Activated CD8-positive, alpha-beta memory T cell treated with anti-CD3 and anti-CD28 coated beads, Interleukin-2, amount 50 U/mL, for 1 hour (primary cell): ENCODE measurements at regions not wholly inside any gene's neighbourhood (a gene's known extent, or its start where the extent isn't known, plus 50 kb on each side); places are given as distances from the start of the nearest gene placed in this dataset.

Experiments
- DNase-seq: peaks from one replicate; pipeline ENCODE4 v3.0.0-alpha.2; 2020; ENCODE audit errors: extremely low read depth

DNA sequence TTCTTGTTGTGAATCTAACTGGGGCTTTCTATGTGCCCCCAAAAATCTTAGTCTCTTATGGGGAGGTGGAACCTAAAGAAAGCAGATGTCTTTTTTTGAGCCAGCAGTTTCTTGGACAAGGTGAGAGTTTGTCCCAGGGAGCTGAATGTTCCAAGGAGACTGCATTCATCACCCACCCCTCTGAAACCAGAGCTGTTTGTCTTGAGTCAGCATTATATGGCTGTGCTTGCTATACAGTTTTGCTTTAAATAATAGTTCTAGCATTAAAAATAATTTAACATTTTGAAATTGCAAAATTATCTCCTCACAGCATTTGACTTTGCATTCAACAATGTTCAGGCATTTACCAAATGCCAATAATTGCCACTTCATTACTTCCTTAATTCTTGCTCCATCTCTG lies 813.3 kb downstream of the BCL11B start:
- DNase-seq, result no peak

DNA sequence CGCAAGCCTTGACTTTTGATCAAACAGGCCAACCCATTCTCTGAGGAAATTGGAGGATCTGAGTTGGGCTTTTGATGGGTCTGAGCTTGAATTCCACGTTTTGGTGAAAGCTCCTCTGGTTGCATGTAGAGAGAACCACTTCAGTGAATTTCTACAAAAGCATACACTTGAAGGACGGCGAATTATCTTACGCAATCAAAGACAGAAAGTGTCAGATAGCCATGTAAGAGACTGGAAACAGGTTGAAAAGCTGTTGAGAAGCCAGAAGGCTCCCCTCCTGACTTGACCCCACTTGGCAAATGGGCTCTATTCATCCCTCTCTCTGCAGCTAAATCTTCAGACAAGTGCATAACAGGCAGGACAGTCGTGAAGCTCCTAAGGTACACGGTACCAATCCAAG lies 809.1 kb downstream of the BCL11B start:
- DNase-seq, result no peak

DNA sequence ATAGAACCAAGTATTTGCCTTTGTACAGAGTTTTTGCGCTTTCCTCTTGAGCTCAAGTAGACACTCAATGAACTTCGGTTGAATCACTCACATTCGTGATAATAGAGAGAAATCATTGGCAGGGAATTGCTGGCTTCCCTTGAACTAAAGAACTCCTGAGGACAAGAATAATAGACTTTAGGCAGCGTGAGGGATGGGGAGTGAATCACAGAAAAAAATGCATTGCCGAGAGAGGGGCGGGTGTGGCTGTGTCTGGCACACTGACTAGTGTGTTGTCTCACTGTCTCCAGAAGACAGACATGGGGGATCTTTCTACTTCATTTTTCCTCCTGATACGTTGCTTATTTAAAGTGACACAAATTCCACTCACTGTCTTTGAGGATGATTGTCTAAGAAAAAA lies 805.2 kb downstream of the BCL11B start:
- DNase-seq, result no peak

DNA sequence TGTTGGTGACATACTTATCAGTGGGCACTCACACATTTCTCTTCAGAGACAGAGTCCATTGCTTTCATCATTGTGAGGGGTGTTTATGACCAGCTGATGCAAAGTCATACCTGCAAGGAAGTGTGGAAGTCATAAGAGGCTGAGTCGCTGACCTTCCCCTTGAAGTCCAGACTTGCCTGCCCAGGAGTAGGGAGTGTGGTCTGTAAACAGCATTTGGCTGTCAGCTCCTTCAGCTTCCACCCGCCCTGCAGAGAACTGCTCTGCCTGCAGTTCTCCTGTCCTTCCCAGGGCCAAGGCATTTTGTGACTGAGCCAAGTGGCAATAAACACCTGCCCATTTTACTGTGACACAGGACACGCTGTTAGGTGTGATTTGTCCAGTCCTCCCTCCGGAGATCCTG lies 801.3 kb downstream of the BCL11B start:
- DNase-seq, result no peak

DNA sequence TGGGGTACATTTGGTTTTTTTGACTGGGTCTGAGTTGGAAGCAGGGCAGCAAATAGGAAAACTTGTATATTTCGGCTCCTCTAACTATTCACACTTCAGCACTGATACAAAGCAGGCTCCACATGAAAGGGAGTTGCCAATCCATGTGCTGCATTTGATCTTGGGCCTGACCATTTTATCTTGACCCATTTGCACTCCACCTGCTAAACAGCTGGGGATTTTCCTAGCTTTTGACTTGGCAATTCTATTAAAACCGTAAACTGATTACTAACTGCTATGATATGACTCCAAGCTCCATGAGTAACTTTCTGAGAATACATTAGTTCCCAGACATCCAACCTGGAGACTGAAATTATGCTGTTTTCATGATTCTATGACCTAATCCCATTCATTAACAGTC lies 797.1 kb downstream of the BCL11B start:
- no peak for DNase-seq

DNA sequence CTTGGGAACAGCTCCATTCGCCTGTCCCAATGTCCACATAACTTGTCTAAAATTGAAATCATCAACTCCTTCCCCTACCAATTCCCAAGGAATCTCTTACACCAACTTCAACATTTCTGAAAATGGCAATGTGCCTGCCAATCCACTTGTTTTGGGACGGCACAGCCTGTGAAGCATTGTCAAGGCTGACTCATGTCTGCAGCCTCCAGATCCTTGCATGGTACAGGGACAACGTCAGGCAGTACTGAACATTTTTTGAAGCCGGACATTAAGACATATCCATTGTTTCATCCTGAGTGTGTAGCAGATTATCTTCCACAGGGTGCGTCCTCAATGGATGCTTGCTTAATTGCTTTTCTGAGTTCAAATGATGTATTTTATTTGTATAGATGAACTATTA lies 794.1 kb downstream of the BCL11B start:
- DNase-seq, result no peak

DNA sequence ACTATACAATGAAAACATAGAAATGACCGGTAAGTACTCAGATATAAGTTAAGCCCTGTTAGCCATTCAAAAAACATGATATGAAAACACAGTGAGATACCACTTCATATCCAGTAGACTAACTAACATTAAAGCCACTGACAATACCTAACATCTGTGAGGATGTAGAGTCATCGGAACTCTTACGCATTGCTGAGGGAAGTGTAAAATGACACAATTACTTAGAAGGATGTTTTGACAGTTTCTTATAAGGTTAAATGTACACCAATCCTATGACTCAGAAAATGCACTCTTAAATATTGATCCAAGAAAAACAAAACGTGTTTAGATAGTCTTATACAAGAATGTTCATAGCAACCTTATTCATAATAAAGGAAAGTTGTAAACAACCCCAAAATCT lies 782.9 kb downstream of the BCL11B start:
- DNase-seq, result no peak

DNA sequence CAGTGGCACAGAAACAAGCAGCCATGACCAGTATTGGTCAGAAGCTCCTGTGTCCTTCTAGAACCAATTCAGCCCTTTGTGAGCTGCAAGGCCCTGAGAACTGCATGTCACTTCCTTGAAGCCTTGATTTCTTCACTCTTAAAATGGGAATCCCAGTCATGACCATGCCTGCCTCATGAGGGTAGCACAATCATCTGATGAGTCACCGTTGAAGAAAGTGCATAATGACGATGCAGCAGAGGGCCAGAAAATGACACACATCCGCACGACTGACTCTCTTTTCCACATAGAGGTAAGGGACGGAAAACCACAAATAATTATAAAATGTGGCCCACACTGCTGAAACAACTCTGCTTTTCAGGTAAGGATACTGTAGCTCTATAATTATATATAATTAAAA lies 777.4 kb downstream of the BCL11B start:
- DNase-seq, result no peak

DNA sequence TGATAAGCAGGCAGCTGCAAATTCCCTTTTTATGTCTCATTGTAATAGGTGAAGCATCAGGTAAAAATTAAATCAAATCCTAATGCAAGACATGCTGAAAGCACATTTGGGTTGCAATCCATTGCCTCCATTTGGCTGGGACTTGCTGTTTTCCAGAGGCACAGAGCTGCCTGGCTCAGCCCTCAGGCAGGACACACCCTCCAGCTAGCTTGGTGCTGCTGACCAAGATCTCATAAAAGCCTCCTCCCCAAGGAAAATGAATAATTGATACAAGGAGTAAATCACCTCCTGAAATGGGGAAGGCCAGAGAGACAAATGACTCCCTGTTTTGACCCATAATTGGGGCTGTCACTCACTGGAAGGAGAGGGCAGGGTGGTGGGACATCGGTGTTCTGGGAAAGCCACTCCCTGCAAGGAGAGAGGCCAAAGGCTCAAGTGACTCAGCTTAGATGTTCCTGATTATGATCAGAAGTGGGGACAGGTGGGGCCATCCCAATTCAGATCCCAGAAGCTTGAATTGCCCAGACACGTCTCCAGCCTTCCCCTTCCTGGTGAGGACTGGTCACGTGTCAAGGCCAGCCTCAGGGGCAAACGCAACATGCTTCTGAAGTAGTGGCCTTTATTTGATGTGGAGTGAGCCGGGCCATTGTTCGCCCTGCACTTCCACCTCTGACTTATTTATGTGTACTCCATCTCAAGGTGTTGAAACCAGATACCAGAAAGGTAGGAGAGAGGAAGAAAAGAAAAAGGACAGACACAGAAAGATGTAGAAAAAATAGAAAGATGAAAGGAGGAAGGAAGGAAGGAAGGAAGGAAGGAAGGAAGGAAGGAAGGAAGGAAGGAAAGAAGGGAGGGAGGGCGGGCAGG lies 773.7 kb downstream of the BCL11B start:
- no peak for DNase-seq

DNA sequence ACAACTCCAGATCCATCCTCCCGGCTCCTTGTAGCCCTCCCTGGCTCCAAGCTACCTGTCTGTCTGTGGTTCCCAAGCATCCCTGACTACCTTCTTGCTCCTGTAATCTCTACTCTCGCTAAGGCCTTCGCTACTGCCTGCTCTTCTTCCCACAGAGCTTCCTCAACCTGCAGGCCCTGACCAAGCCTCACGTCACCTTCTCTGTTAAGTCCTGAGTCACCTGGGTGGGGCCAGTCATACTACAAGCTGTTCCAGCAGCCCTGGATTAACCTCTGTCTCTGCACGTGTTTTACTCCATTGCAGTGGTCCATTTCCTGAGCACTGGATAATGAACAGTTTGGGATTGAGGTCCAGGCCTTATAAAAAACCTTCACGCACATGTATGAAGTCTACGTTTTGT lies 770.7 kb downstream of the BCL11B start:
- DNase-seq, result no peak

DNA sequence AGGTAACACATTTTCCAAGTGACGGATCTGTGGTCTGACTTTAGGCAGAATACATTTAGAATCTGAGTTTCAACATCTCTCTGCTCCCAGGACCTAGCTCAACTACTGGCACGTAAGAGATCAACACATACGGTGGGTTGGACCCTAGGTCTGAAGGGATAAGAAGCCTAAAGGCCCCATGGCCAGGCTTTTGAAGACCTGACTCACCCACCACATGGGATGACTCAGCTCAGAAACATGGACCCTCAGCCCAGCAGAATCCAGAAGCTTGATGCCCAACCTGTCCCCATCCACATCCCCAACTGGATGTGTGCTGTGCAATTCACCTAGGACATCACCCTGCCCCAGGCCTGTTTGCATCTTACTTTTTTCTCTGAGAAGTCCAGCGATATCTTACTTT lies 770.2 kb downstream of the BCL11B start:
- no peak for DNase-seq

DNA sequence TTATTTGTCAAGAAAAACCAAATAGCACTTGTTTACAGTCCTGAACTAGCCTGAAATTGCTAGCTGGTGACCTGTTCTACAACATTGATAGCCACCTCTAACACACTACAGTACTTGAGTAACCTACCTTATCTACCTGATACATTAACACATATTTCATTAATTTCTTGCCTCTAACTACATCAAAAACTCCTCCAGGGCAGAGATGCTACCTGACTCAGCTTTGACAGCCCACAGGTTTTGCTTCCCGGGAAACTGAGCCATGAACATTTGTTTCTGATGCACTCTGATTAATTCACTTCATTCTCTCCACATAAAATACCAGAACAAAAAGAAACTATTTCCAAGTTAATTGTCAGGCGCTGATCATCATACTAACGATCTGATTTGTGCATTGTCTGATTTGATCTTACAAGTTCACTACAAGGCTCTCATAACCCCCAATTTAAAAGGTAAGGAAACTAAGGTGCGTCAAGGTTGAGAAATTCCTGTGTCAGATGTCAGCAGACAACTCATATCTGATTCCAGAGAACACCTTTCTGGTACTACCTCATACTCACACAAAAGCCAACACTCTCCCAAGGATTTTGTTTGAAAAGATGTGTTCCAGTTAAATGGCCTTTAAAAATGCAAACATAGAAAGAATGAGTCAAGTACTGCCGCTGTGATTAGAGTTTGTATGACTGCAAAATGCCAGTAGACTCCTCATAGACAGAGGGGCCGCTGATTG lies 768.7 kb downstream of the BCL11B start:
- DNase-seq, result no peak

DNA sequence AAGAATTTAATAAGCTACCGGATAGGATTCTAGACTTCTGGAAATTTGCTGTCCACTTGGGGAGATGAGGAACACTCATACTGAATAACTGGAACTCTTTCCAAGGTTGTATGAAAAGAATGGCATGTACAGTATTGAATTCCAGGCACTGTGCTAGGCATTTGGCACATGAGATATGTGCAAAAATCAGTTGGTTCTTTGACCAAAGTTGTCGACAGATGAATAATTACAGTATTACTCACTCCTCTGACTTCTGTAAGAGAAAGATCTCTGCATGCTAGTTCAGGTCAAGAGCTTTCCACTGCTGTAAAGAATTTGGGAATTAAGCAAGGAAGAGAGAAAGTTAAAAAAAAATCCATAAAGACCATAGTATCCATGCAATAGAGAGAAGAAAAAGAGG lies 764.7 kb downstream of the BCL11B start:
- DNase-seq, result no peak

DNA sequence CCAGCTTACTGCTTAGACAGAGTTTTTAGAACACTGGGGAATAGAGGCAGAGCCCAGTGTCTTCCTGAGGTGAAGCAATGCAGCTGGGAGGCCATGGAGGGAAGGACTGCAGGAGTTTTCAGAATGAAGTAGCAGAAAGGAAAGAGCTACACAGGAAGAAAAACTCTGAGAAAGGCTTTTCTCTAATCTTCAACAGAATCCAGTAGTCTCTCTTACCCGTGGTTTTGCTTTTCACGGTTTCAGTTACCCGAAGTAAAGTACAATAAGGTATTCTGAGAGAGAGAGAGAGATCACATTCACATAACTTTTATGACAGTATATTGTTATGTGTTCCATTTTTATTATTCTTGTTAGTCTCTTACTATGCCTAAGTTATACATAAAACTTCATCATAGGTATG lies 761.6 kb downstream of the BCL11B start:
- no peak for DNase-seq

DNA sequence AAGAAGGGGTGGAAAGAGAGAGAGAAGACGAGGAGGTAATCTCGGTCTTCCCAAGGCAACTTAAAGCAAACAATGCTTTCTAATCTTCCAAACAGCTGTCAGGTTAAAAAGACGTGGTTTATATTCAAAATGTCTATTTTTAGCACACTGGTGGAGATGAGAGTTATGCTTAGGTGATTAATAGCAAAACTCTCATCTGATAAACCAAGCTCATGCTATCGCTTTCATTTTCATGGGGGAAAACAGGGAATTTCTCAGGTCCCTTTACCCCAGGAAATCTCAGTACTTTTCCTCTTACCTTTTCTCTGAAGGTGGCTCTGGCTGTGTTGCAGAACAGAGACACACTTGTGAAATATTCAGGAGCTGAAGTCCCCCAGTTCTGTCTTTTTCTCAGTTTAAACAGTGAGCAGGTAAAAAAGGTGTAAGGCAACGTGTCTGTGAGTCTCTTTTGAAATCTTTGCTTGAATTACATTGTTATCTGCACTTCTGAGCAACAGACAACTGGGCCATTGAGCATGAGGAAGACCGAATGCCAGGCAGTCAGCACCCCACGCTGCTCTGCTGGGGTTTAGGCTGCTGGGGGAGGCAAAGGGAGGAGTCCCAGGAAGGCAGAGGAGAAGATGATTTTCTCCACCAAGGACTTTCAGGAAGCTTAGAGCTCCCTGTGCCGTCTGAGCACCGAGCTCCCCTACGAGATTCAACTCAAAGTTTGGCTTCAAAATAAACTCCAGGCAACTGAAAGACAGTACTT lies 759.3 kb downstream of the BCL11B start:
- DNase-seq, result no peak

DNA sequence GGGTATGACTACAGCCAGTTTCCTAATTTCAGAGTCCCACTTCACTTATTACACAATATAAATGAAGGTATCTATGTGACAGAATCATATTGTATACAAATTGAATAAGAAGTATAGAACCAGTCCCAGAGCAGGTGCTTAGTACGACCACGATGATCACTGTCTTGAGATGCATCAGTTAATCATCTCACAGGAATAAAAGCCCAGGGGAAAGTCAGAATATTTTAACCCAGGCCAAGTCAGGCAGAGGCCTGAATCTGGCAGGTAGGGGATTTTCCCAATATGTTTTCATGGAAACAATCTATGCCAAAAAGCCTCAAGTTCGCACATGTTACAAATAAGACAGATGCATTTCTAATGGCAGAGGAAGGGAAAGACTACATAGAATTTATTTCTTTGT lies 758.4 kb downstream of the BCL11B start:
- DNase-seq, result no peak

DNA sequence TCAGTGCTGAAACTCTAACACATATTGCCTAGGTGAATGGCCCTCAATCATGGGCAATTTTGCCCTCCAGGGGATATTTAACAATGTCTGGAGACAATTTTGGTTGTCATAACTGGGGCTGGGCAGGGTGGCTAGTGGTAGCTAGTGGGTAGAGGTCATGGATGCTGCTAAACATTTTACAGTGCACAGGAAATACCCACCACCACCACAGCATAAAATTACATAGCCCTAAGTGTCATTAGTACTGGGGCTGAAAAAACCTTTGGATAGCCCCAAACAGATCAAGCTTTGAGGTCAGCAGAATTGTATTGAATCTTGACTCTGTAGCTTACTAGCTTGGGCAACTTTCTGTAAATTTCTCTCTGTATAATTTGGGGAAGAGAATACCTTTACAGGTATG lies 758.0 kb downstream of the BCL11B start:
- no peak for DNase-seq

DNA sequence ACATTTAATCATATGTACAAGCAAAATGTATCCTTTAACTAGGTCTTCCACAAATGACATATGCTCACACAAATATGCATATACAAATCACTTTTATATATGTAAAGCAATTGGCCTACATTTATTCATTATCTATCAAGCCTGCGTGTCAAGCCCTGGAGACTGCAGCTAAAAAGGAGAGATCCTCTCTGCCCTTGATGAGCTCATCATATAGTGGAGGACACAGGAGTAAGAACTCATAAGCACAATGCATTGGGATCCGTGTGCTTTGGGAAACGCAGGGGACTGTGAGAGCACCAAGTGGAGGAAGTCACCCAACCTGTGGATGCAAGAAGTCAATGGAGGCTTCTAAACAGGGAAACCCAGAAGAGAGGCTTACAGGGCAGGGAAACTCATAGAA lies 735.7 kb downstream of the BCL11B start:
- no peak for DNase-seq

DNA sequence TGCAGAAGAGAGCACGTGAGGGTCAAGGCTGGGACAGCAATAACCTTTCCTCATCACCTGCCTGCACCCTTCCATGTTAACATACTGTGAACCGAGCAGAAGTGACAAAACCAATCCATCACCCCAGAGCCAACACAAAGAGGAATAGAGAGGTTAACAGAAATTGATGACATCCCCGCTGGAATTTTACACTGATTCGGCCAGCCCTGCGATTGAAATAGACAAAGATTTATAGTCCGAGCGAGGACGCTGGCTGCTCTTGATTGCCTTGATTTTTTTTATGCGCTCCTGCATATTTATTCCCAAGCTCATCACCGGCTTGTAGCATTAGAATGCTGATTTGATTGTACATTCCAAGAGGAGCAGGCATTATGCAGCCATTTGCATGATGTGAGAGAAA lies 729.7 kb downstream of the BCL11B start:
- no peak for DNase-seq

DNA sequence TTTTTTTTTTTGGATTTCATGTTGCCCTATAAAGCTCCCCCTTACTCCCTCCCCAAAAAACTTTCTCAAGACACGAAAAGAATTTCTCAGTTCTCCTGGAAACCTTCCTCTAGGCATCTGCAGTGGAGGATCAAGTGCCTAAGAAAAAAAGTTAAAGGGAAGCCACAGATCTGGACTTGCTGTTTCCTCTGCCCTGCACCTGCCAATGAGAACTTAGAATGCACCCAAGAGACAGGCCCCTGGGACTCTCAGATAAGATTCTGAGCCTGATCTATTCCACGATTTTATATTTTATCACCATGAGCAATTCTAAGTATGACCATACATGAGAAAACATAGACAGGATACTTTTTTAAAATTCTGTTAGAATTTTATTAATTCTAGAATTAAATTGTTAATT lies 728.9 kb downstream of the BCL11B start:
- DNase-seq, result no peak

DNA sequence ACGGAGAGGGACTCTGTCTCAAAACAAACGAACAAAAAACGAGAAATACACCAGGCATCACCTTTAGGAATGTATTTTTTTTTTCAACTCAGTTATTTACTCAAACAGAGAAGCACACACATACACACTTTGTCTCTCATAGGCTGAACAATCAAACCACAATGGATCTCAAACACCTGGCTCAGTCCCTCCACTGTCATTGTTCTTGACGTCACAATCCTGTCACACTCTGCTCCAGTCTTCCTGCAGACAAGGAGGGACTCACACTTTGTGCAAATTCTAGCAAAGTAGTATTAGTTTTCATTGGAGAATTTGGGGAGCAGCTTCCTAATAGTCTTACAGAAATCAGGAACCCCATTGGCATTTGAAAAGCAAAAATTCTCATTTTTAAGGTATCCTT lies 727.8 kb downstream of the BCL11B start:
- DNase-seq, result no peak

DNA sequence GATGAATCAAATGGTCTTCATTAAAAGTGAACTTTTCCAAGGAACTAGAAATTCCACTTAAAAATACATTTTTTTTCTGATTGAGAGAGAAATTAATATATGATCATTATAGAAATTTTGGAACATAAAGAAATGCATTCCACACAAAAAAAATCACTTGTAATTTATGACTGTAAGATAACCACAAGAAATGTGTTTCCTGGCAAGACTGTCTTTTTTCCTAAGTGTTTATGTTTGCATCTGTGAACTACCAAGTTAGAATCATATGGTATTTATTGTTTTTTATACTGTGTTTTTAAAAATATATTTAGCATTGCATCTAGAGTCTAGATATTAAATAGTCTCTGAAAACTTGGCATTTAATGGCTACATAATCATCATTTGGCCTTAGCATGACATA lies 726.8 kb downstream of the BCL11B start:
- DNase-seq, result no peak
